Renal cortical epithelial cell (primary cell): ENCODE measurements at regions not wholly inside any gene's neighbourhood (a gene's known extent, or its start where the extent isn't known, plus 50 kb on each side); places are given as distances from the start of the nearest gene placed in this dataset.
A peak's percentile ranks its signal among the peaks of the same experiment; 100 is the strongest.

Experiments used
- DNase-seq: peaks from one replicate; pipeline ENCODE4 v3.0.0-alpha.2; 2011; ENCODE audit warnings: low read depth

DNA sequence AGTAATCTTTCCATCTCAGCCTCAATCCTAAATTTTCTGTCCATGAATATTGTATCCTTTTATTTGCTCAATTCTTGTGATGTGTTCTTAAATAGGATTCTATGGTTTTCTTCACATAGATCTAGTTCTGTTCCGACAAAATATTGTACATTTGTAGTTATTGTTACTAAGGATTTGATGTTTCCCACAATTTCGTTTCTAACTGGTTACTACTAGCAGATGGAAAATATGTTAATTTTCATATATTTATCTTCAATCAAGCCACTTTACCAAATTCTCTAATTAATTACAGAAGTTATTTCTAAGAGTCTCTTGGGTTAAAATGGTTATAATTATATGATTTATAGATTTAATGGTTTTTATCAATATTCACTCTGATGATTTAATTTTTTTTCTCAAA is 60.3 kb downstream of the SEC61B start:
- DNase-seq, result no peak

DNA sequence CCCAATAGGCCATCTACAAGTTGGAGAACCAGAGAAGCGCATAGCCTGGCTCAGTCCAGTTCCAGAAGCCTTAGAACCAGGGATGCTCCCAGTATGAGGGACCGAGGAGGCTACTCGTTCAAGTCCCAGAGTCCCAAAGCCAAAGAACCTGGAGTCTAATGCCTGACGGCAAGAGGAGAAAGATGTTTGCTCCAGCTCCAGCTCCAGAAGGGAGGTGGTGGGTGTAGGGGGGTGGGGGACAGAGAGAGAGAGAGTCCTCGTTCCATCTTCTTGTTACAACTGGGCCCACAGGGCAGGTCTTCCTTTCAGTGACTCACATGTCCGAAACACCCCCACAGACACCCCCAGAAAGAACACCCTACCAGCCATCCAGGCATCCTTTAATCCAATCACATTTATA is 63.9 kb downstream of the SEC61B start:
- no peak for DNase-seq

DNA sequence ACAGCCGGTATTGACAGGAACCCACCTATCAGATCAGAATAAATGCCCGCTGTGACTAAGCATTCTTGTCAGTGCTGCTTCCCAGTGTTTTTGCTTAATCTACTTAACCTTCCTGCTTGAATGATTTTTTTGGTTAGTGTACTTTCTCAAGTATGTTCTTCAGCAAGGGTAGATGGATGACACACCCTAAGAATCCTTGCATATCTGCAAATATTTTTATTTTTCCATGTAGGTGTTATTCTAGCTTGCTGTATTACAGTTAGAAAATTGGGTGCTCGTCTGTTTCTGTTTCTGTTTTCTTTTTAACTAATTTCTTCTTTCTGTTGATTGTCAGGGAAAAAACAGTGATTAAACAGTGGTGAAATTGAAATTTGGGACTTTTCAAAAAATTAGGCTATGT is 64.5 kb downstream of the SEC61B start:
- peak; percentile 22 for DNase-seq

DNA sequence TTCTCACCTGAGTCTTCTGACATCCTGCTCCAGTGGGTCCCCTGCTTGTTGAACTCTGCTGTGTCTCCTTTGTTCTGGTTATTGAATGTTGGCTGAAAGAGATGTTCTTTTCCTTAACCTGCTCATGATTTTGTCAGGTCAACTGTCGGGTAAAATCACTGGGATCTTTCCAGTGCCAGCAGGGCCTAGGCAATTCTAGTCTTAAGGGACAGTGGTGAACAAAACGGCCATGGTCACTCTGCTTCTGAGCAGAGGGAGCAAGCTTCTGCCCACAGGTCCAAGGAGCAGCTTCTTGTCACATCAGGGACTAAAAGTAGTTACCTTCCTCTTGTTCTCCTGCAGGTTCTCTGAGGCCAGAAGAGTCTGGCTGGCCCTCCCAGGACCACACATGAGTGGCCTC is 65.6 kb downstream of the SEC61B start:
- DNase-seq, result no peak

DNA sequence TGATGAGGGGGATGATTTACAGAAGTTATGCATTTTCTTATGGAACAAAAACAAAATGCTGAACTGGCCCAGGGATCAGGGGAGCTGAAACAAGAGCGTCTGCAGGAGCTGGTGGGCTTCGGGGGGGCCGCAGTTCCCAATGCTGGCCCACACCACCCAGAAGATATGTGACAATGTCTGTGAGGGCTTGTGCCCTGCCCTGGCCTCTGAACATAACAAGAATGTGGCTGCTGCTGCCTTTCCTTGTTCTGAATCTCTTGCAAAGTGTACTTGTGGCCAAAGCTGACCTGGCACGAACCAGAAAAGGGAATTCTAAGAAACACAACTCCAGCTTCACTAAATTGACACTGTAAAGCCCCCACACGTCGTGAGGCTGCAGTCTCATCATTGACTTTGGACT is 66.7 kb downstream of the SEC61B start:
- DNase-seq, result no peak

DNA sequence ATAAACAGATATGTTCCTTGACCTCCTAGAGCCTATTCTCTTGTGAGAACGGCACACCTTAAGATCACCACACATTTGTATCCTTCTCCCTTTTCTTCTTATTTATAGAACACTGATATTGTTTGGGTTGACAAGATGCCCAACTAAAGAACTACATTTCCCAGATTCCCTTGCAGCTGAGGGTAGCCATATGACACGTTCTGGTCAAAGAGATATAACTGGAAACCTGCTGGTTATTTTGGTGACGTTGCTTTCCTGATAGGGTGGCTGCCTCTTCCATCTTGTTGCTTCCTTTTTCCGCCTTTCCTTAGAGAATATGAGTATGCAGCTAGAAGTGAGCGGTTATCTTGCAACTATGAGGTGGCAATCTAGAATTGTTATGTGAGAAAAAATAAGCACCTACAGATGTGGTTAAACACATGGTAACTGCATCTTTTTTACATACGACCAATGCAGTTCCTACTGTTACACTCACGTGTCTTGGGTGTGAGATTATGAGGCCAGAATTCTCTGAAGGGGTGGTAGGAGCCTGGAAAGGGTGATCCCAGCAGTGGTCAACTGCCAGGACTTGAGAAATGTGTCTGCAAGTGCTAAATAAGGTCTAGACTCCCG is 72.9 kb downstream of the SEC61B start:
- no peak for DNase-seq

DNA sequence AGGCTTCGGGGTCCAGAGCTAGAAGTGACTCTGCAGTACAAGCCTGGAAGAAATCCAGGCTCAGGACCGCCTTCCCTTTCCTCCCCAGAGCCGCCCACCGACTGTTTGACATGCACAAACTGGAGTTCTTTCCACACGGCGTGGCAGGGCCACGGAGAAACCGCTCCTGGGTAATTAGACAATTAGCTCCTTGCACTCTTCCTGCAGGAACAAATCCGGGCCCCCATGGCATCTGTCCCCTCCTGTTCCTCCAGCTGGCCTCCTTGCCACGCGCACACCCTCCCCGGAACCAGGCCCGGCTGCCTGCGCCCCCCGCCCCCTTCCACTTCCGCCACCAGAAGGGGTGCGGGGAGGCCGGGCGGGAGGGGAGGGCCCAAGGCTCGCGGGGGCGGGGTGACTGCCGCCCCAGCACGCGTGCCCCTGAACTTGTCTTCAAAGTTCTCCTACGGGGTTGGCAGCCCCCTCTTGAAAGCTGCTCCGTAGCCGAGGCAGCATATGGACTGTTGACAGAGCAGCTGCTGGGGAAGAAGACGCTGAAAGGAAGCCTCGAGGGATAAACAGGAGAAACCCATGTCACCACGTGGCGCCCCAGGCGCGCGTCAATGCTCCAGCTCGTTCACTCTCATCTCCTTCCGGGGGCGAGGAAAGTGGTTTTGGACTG is 74.3 kb downstream of the SEC61B start:
- no peak for DNase-seq

DNA sequence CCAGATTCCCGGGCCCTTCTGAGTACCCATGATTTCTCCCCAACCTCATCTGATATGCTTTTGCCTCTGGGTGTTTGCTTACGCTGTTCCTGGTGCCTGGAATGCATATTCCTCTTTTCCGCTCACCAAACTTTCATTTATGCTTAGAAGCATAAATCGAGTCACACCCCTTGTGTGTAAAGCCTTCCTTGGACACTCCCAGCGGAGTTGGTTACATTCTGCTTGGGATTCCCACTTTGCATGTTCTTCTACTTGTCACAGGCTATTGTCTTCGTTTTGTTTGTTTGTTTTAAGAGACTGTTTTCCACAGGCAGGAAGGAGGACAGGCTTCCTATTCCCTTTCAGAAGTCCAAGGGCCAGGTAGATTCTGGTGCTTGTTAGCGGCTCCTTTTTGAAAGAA is 76.5 kb downstream of the SEC61B start:
- DNase-seq, result no peak

DNA sequence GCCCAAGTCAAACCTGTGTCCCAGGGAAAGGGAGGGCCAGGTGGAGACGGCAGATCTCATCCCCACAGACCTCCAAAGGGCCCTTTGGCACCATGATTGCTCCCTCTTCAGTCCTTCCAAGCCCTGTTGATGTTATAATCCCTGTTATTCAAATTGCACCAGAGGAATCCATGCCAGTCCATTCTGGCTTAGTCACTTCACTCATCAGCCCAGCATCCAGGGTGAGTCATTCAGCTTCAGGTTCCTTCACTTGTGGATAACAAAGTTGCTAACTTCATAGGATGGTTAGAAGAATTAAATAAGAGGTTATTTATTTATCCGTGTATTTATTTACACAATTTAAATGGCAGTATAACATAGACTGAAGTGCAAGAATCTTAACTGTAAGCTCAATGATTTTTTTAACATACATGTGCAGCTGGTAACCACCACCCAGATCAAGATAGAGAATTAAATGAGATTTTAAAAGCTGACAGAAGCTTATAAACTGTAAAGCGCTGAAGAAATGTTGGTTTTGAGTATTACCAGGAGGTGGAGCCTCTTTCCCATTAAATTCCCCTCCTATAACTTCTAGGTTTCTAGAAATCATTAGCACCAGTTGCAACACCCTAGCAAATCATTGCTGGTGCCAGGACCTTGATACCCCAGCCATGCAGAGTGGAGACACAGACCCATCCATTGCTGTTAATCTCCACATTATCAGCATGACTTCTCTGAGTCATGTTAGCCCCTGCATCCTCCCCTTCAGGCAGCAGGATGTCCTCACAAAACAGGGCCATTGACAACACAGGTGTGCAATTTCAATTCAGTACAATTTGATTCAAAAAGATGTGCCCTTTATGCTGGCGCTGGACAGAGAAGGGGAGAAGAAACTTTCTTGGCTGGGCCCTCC is 77.4 kb downstream of the SEC61B start:
- peak; percentile 84 for DNase-seq

DNA sequence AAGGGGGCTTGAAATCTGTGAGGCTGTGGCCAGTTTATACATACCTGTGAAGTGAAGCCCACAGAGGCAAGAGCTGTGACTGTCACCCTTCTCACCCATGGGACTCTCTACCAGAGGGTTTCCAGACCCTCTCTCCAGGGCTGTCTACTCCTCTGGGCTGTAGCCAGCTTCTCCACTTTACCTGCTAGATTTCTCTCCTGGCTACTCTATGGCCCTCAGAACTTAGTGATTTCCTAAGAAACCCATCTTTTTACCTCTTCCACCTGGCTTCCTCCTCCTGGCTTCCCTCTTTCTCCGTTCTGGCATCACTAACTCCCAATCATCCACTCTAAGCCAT is 78.0 kb downstream of the SEC61B start:
- DNase-seq, result no peak

DNA sequence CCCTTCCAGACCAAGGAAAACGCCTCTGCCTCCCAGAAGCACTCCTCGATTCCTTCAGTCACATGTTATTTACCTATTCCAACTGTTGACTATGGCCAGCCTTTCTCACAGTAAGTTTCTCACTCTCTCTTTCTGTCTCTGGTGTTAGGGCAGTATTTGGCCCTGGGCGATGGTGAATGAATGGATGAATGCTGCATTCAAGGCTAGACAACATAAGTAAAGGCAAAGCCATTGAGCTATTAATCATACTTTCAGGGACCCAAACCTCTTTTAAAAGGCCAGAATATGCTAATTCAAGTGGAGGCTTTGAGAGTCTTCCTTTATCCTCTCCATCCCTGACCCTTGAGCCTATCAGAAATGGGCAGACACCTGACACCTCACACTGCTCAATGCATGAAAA is 78.5 kb downstream of the SEC61B start:
- DNase-seq, result no peak

DNA sequence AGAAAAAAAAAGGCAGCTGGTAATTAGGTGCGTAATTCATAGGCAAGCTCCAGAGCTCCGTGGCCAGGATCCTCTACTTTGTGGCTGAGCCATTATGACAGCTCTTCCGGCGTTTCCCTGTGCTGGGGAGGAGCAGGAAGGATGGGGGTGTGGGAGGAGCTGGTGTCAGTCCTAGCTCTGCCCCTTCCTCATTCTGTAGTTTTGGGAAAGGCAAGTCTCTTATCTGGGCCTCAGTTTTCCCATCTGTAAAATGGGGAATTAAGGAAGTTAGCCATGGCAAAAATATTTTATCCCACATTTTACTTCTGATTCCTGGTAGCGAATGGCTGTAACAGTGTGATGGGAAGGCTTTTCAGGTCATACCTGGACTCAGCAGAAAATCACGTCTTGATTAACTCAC is 81.1 kb downstream of the SEC61B start:
- DNase-seq, result no peak

DNA sequence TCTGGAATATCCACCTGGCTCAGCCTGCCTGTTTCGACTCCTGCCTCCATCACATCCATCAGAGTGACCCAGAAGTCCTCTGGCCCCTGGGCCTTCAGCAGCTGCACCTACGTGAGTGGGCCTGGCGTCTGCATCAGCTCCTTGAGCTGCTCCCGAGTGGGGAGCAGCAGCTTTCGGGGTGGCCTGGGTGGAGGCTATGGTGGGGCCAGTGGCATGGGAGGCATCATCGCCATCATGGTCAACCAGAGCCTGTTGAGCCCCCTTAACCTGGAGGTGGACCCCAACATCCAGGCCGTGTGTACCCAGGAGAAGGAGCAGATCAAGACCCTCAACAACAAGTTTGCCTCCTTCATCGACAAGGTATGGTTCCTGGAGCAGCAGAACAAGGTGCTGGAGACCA is 83.0 kb downstream of the SEC61B start:
- no peak for DNase-seq

DNA sequence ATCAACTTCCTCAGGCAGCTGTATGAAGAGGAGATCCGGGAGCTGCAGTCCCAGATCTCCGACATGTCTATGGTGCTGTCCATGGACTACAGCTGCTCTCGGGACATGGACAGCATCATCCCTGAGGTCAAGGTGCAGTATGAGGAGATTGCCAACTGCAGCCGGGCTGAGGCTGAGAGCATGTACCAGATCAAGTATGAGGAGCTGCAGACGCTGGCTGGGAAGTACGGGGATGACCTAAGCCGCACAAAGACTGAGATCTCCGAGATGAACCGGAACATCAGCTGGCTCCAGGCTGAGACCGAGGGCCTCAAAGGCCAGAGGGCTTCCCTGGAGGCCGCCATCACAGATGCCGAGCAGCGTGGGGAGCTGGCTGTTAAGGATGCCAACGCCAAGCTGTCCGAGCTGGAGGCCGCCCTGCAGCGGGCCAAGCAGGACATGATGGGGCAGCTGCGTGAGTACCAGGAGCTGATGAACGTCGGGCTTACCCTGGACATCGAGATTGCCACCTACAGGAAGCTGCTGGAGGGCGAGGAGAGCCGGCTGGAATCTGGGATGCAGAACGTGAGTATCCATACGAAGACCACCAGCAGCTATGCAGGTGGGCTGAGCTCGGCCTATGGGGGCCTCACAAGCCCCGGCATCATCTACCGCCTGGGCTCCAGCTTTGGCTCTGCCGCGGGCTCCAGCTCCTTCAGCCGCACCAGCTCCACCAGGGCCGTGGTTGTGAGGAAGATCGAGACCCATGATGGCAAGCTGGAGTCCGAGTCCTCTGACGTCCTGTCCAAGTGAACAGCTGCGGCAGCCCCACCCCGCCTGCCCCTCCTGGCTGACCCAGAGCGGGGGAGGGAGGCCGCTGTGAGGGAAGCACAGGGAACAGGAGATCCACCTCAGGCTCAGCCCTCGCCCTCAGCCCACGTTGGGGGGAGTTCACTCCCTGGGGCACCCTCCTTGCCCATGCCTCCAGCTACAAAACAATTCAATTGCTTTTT is 84.0 kb downstream of the SEC61B start:
- no peak for DNase-seq

DNA sequence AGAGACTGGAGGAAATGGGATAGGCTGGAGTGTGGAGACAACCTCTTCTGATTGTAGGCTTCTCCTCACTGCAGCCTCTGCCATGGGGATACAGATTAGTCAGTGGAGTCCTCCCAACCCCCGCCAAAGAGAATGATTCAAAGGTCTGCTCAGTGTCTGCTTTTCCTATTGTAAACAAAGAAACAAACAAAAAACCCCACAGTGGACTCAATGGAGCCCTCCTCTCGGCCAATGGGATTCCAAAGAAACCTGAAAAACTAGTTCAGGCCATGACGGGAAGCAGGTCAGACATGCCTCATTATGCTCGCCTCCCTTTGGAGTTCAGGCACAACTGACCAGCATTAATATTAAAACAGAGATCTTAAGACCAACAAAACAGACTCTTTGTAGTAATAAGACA is 85.8 kb downstream of the SEC61B start:
- peak; percentile 6 for DNase-seq

DNA sequence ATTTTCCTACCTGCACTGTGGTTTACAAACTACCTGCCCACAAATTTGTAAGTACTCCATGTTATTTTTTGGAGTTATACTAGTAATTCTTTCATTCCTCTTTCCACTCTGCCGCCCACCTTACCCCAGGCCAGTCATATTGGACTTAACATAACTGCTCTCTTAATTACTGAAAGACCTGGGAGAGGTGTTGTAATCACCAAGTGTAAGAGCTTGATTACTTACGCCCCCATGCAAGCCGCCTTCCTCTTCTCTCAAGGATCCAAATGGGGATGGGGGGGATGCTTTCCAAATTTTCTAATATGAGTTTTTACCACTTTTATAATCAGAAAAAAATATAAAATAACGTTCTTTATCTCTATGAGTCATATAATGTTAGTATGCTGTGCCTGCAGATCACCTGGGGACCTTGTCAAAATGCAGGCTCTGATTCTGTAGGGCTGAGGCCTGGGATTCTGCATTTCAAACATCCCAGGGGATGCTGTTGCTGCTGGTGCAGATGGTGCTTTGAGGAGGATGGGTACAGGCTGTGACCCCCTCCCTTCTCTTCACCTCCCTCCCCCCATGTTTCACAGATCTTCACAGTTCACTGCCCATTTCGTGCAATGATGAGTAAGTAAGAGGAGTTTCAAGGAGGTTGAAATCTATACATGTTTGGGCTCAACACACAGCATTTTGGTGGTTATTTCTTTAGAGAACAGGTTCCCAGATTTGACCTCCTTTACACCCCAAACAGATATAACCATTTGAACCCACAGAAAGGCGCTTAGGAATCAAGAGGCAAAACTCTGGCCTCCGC is 87.3 kb downstream of the SEC61B start:
- no peak for DNase-seq

DNA sequence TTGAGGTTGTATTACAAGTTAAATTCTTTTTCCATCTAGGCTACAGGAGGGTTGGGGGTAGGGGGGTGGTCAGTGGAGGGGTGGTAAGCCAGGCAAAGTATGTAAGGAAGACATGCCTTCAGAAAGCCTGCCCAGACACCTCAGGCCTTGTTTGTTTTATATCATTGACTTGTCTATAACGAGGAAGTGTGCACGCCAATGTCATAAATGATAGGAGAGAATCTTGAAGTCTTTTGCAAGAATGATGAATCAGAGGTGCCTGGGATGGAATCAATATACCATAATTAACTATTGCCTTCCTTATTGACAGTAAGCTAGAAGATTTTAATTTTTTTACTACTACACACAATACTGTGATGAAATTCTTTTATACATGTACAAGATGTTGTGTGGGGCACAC is 90.7 kb downstream of the SEC61B start:
- no peak for DNase-seq

DNA sequence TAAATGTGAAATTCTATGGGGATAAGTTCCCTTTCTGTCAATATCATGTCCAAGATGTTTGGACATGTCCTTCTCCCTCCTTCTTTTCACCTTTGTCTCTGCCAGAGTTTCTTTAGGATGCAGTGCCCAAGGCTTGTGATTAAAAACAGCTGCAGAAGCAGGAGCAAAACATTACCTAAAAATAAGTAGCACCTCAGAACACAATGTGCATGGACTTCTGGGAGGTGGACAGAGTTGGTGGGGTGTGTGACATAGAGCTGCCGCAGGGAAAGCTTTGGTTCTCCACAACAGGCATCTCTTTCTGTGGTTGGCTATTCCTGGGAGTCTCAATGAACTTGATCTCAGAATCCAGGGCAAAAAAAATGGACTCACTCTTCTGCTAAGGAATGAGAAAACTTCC is 97.0 kb downstream of the SEC61B start:
- DNase-seq, result no peak

DNA sequence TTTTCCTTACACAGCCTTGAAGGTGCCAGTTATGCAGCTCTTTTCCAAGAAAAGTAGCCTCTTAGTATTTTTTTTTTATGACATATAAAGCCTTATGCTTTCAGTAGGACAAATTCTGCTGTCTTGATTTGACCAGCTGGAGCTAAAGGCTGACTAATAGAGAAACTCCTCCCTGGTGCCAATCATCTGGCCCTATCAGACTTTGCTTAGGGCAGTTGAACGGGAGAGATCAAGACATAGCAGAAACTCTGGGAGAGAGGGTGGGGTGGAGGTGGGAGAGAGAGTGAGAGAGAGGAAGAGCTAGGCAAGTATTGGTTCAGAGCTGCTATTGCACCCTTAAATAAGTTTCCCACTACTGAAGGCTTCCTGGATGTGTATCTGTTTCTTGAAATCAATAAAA is 100.2 kb downstream of the SEC61B start:
- no peak for DNase-seq

DNA sequence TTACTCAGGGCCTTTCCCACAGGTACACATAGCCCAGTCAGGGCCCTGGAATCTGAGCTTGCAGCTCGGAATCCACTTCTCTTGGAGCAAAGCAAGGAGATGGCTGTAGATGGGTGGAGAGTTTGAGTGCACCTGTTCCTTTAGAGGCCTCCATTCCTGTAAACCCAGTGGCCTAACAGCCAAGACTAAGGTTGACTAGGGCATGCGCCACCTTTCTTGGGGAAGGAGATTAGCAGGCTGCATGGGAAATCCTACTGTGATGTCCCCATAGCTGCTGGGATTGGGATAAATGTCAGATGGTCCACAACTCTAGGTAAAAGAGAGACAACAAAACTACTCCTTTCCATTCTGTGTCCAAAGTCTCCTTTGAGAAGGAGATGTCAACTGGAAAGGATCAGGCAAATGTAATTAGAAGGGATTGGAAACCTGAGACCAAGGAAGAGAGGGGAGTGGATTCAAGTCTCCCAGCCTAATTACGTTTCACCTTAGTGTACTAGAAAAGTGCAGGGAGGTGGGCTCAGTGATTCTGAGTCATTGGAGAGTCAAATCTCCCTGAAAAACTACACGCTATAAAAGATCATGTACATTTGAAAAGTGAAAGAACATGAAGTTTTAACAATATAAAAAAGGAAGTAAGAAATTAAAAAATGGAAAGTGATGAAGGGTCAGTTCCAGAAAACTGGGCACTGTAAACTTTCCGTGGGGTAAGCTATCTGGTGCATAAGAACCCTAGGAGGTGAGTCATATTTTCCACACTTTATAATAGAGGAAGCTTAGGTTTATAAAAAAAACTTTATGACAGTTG is 104.2 kb downstream of the SEC61B start:
- no peak for DNase-seq

DNA sequence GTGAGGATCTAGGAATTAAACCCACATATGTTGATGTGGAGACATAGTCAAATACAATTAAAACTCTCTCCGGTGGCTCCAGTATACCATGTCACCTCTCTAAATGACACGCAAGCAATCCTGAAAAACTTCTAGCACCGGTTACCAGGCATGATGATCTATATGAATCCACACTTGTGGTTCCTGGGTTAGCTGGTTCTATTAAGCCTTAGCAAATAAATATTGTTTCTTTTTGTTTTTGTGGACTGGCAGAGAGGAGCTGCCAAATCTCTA is 104.8 kb downstream of the SEC61B start:
- no peak for DNase-seq
